ENCODE measurements at regions not wholly inside any gene's neighbourhood (a gene's known extent, or its start where the extent isn't known, plus 50 kb on each side); places are given as distances from the start of the nearest gene placed in this dataset.

DNA sequence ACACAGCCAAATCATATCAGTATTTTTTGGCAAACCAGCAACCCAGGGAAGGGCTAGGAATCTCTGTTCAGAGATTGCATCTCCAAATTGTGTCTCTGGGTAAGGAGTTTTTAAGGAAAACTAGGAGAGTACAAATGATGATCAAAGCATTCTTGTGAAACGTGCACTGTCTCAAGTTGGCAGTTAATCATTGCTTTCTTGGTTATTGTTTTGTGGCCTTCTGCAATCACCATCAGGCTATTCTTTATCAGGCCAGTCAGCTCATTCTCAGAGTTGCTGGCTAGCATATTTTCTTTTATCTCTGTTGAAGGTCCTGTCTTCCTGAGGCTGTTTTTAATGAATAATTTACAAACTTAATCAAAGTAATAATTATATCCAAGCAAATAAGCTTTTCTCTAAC, 129.1 kb upstream of the CCDC179 start:
- TF ChIP-seq CTCF (conservative IDR thresholded peaks at IDR 0.05 in 1 of 2, IDR thresholded peaks at IDR 0.05 in 1 of 2; ENCODE audit: low read depth in 1 of 2, low read length in 2 of 2) (no peak), EZH2 (IDR thresholded peaks at IDR 0.05; ENCODE audit: low read length, missing control alignments) (no peak)
